AG10803 (cell line): ENCODE measurements at regions not wholly inside any gene's neighbourhood (a gene's known extent, or its start where the extent isn't known, plus 50 kb on each side); places are given as distances from the start of the nearest gene placed in this dataset.

ENCODE experiments used
- DNase-seq: peaks from one replicate; pipeline ENCODE4 v3.0.0; 2010; ENCODE audit warnings: low read depth
- H3K4me3 ChIP-seq: 2 replicates; pipeline ENCODE4 v1.5.1; 2011; ENCODE audit warnings: mild to moderate bottlenecking, low read length, control low read depth
- TF ChIP-seq, protein P1 (sequence below): conservative IDR thresholded peaks from 2 replicates; pipeline ENCODE4 v1.5.1; 2011; ENCODE audit warnings: mild to moderate bottlenecking, low read length, control low read depth, inconsistent platforms

DNA sequence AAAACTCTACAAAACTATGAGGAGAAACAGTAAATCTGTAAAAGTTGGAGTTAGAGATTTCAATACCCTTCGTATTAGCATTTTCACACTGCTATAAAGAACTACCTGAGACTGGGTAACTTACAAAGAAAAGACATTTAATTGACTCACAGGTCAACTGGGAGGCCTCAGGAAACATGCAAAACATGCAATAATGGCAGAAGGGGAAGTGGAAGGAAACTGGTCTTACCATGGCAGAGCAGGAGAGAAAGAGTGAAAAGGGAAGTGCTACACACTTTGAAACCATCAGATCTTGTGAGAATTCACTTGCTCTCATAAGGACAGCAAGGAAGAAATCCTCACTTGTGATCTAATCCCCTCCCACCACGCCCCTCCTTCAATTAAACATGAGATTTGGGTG lies 949.9 kb downstream of the TECRL start:
- no peak overlapping the region for H3K4me3 ChIP-seq
- no peak for DNase-seq
- TF ChIP-seq, protein P1, sequence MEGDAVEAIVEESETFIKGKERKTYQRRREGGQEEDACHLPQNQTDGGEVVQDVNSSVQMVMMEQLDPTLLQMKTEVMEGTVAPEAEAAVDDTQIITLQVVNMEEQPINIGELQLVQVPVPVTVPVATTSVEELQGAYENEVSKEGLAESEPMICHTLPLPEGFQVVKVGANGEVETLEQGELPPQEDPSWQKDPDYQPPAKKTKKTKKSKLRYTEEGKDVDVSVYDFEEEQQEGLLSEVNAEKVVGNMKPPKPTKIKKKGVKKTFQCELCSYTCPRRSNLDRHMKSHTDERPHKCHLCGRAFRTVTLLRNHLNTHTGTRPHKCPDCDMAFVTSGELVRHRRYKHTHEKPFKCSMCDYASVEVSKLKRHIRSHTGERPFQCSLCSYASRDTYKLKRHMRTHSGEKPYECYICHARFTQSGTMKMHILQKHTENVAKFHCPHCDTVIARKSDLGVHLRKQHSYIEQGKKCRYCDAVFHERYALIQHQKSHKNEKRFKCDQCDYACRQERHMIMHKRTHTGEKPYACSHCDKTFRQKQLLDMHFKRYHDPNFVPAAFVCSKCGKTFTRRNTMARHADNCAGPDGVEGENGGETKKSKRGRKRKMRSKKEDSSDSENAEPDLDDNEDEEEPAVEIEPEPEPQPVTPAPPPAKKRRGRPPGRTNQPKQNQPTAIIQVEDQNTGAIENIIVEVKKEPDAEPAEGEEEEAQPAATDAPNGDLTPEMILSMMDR = no peak

DNA sequence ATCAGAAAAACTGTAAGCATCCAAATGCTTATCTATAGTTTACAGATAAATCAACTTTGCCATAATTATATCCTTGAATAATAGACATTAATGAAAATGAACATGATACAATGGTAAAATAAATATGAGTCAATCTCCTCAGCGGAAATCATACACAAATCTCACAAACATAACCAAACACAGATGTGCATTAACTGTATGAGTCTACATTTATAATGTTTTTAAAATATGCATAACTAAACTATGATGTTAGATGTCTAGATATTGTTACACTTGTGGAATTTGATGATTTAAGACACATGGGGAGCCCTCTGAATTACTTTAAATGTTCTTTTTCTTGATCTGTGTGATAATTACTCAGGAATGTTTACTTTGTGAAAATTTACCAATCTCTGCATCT lies 951.2 kb downstream of the TECRL start:
- H3K4me3 ChIP-seq = no peak overlapping the region
- DNase-seq = no peak
- TF ChIP-seq, protein P1 = no peak

DNA sequence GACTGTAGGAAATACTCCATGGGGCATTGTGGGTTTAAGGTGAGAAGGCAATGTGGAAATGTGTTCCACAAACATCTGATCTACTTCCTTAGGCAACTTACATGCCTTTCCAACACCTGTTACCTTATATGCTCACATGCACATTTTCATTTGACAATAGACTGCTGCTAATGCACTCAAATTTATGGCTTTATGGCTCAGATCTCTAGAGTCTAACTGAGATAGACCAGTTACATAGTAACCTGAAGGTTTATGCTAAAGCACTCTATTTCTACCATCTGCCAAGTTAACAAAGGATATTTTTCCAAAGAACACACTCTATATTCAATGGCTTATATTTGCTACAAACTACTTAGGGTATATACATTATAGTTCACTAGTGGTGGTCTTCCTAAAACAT lies 969.0 kb downstream of the TECRL start:
- TF ChIP-seq, protein P1 = no peak
- no peak for DNase-seq
- H3K4me3 ChIP-seq = no peak overlapping the region

DNA sequence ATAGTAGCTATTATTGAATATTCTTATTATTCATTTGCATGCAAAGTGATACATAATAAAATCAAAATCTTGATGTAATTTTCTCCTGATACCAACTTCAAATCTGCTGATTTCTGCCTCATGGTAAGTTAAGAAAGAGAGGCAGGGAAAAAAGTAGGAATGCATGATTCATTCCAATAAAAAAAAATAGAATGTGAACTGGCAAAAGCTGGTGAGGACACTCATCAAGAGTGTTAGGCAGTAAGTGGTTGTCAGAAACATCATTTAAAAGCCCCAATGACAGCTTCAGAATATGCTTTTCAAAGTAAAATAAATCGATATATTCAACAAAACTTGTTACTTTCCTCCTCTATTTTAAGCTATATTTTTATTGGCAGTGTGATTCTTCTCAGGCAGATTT lies 979.1 kb downstream of the TECRL start:
- DNase-seq = no peak
- TF ChIP-seq, protein P1 = no peak
- no peak overlapping the region for H3K4me3 ChIP-seq

DNA sequence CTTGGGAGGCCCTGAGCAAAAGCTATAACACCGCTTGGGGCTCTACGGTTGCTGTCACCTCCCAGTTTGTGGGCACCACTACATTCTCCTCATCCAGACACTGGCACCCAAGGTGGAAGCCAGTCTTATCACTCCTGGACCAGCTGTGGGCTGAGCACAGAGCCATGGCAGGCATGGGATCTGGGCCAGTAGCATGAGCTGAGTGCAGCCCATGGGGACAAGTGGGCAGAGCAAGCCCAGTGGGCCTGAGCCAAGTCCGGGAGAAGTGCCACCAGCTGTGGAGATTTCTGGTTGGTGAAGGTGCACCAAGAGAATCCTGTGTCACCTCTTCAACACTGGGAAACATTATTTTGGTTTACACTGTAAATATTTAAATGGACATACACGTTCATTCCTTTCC lies 1013.0 kb downstream of the TECRL start:
- TF ChIP-seq, protein P1 = no peak
- no peak for DNase-seq
- no peak overlapping the region for H3K4me3 ChIP-seq

DNA sequence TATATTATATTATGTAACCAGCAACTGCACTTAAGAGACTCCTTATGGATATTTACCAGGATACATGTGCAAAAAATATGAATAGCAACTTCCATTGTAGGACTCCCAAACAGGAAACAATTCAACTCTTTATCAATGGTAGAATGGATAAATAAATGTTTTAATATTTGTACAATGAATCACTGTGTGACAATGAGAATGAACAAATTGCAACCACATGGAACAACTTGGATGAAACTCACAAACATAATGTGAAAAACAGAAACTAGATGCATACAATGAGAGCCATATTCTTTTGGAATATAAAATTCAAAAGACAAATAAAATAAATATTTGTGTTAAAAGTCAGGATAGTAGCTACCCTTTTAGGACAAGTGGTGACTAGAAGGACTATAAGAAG lies 1015.7 kb downstream of the TECRL start:
- TF ChIP-seq, protein P1 = no peak
- no peak overlapping the region for H3K4me3 ChIP-seq
- DNase-seq = no peak

DNA sequence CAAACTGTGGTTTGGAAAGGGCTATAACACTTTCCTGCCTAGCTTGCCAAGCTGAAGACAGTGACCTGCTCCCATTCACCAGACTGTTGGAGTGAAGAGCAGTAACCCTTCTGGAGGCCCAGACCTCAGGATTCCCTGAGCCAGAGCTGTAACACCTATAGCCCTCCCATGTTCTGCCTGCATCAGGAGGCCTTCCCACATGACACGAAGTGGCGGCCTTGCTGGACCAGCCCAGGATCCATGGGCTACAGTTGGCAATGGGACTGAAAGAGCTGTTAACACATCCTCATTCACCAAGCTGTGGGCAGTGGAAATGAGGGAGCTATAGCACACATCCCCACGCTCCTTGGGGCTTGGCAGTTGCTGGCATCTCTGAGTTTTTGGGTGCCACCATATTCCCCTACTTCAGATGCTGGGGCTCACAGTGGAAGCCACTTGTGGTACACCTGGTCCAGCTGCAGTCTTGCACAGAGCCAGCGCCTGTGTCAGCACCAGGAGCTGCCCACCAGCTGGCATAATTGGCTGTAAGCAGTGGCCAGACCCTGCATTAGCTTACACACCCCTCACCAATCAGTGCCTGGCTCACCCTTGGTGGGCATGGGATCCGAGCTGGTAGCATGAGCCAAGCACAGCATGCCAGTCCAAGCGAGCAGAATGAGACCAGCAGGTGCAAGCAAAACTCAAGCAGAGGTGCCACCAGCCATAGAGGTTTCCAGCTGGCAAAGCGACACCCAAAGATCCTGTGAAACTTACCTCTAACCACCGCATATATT lies 1029.3 kb downstream of the TECRL start:
- no peak for DNase-seq
- no peak overlapping the region for H3K4me3 ChIP-seq
- TF ChIP-seq, protein P1 = no peak
